DMS79 treated with DMSO at 0.1 percent for 48 hours (cell line): ENCODE measurements at regions not wholly inside any gene's neighbourhood (a gene's known extent, or its start where the extent isn't known, plus 50 kb on each side); places are given as distances from the start of the nearest gene placed in this dataset.

ENCODE experiments used
- DNase-seq: peaks from one replicate; lab custom pipeline; 2025; lab: John Stamatoyannopoulos, UW

- DNase-seq, result no peak
These were observed 254.4 kb upstream of the ARRDC4 start for GRCh38 chr15:97706059-97706458.

- DNase-seq, result no peak
These were observed 252.3 kb upstream of the ARRDC4 start for GRCh38 chr15:97708252-97708651.

GRCh38 chr15:97712530-97712929 is 248.0 kb upstream of the ARRDC4 start:
- no peak for DNase-seq

- no peak for DNase-seq
These were observed 242.7 kb upstream of the ARRDC4 start for GRCh38 chr15:97717806-97718205.

GRCh38 chr15:97718509-97718908 is 242.0 kb upstream of the ARRDC4 start:
- no peak for DNase-seq

- no peak for DNase-seq
These were observed 231.7 kb upstream of the ARRDC4 start for GRCh38 chr15:97728791-97729190.

GRCh38 chr15:97729270-97729669 is 231.2 kb upstream of the ARRDC4 start:
- DNase-seq, result no peak

GRCh38 chr15:97730315-97730714 is 230.2 kb upstream of the ARRDC4 start:
- DNase-seq, result no peak

GRCh38 chr15:97731859-97732258 is 228.6 kb upstream of the ARRDC4 start:
- DNase-seq, result no peak

- no peak for DNase-seq
These were observed 227.1 kb upstream of the ARRDC4 start for GRCh38 chr15:97733373-97733772.

GRCh38 chr15:97736748-97737147 is 223.8 kb upstream of the ARRDC4 start:
- DNase-seq, result no peak

GRCh38 chr15:97745481-97746071 is 214.9 kb upstream of the ARRDC4 start:
- no peak for DNase-seq

- no peak for DNase-seq
These were observed 213.2 kb upstream of the ARRDC4 start for GRCh38 chr15:97747342-97747741.

GRCh38 chr15:97748576-97748975 is 211.9 kb upstream of the ARRDC4 start:
- DNase-seq, result no peak

GRCh38 chr15:97750060-97750459 is 210.4 kb upstream of the ARRDC4 start:
- no peak for DNase-seq

GRCh38 chr15:97755726-97756125 is 204.8 kb upstream of the ARRDC4 start:
- no peak for DNase-seq

- no peak for DNase-seq
These were observed 201.1 kb upstream of the ARRDC4 start for GRCh38 chr15:97759363-97759762.

GRCh38 chr15:97761110-97761509 is 199.4 kb upstream of the ARRDC4 start:
- DNase-seq, result no peak

- DNase-seq, result no peak
These were observed 177.3 kb upstream of the ARRDC4 start for GRCh38 chr15:97783240-97783639.

- DNase-seq, result no peak
These were observed 173.8 kb upstream of the ARRDC4 start for GRCh38 chr15:97786741-97787140.

GRCh38 chr15:97790180-97790579 is 170.3 kb upstream of the ARRDC4 start:
- no peak for DNase-seq

GRCh38 chr15:97791824-97792792 is 168.4 kb upstream of the ARRDC4 start:
- no peak for DNase-seq

- no peak for DNase-seq
These were observed 155.6 kb upstream of the ARRDC4 start for GRCh38 chr15:97804950-97805349.
